Nephron progenitor cell (in vitro differentiated cells): ENCODE measurements at regions not wholly inside any gene's neighbourhood (a gene's known extent, or its start where the extent isn't known, plus 50 kb on each side); places are given as distances from the start of the nearest gene placed in this dataset.

Experiments
- DNase-seq: peaks from one replicate; pipeline ENCODE4 v3.0.0; 2021
- H3K27ac Mint-ChIP-seq: 2 replicates; pipeline ENCODE4 v1.8.0; 2021; ENCODE audit warnings: mild to moderate bottlenecking, moderate library complexity, mixed read lengths
- H3K27me3 Mint-ChIP-seq: 2 replicates; pipeline ENCODE4 v1.8.0; 2021; ENCODE audit warnings: mild to moderate bottlenecking, low read depth, mixed read lengths; ENCODE audit not compliant: poor library complexity
- H3K36me3 Mint-ChIP-seq: 2 replicates; pipeline ENCODE4 v1.8.0; 2021; ENCODE audit warnings: low read depth, mixed read lengths
- H3K4me1 Mint-ChIP-seq: 2 replicates; pipeline ENCODE4 v1.8.0; 2021; ENCODE audit warnings: mixed read lengths
- H3K4me3 Mint-ChIP-seq: 2 replicates; pipeline ENCODE4 v1.8.0; 2021; ENCODE audit warnings: mild to moderate bottlenecking, moderate library complexity, mixed read lengths
- H3K9me3 Mint-ChIP-seq: 2 replicates; pipeline ENCODE4 v1.8.0; 2021; ENCODE audit warnings: mild to moderate bottlenecking, moderate library complexity, mixed read lengths
- CTCF ChIP-seq: fragments of 200-600 bp; sonication (generic); IDR thresholded peaks from 2 replicates; pipeline ENCODE4 v1.5.0; 2021; ENCODE audit warnings: antibody characterized with exemption

GRCh38 chr2:220904015-220904414, 668.1 kb downstream of the EPHA4 start:
- Mint-ChIP-seq H3K27me3 (no peaks in the 10 kb centered on the region), H3K4me1 (peaks cover 26% of the 10 kb centered on the region)

GRCh38 chr2:220913384-220913783, 658.7 kb downstream of the EPHA4 start:
- Mint-ChIP-seq H3K27me3 (no peaks in the 10 kb centered on the region), H3K27ac (no peak overlapping the region), H3K36me3 (no peaks in the 10 kb centered on the region), H3K4me3 (no peak overlapping the region), H3K4me1 (peaks cover 8% of the 10 kb centered on the region), H3K9me3 (peaks cover 5% of the 10 kb centered on the region)
- no peak for TF ChIP-seq CTCF
- DNase-seq = no peak

More at GRCh38 chr2:220904015-220904414, 668.1 kb downstream of the EPHA4 start:
- H3K36me3 Mint-ChIP-seq = no peaks in the 10 kb centered on the region
- H3K27ac Mint-ChIP-seq = no peak overlapping the region
- no peak for DNase-seq
- no peaks in the 10 kb centered on the region for H3K9me3 Mint-ChIP-seq
- TF ChIP-seq CTCF = no peak
- H3K4me3 Mint-ChIP-seq = no peak overlapping the region

GRCh38 chr2:220915092-220915623, 656.9 kb downstream of the EPHA4 start:
- H3K4me3 Mint-ChIP-seq = no peak overlapping the region
- H3K36me3 Mint-ChIP-seq = no peaks in the 10 kb centered on the region
- peaks cover 8% of the 10 kb centered on the region for H3K9me3 Mint-ChIP-seq
- H3K4me1 Mint-ChIP-seq = peaks cover 8% of the 10 kb centered on the region
- H3K27me3 Mint-ChIP-seq = peaks cover 6% of the 10 kb centered on the region
- DNase-seq = no peak
- no peak overlapping the region for H3K27ac Mint-ChIP-seq
- TF ChIP-seq CTCF = no peak

GRCh38 chr2:220916931-220917330, 655.2 kb downstream of the EPHA4 start:
- H3K4me1 Mint-ChIP-seq = peaks cover 8% of the 10 kb centered on the region
- H3K9me3 Mint-ChIP-seq = peaks cover 8% of the 10 kb centered on the region
- H3K36me3 Mint-ChIP-seq = no peaks in the 10 kb centered on the region
- DNase-seq = no peak
- H3K27me3 Mint-ChIP-seq = peaks cover 6% of the 10 kb centered on the region
- no peak for TF ChIP-seq CTCF
- no peak overlapping the region for H3K27ac Mint-ChIP-seq
- H3K4me3 Mint-ChIP-seq = no peak overlapping the region

- no peaks in the 10 kb centered on the region for H3K4me1 Mint-ChIP-seq
- H3K36me3 Mint-ChIP-seq = peaks cover 20% of the 10 kb centered on the region
- H3K27me3 Mint-ChIP-seq = no peaks in the 10 kb centered on the region
- no peak for DNase-seq
- no peak for TF ChIP-seq CTCF
- peaks cover 44% of the 10 kb centered on the region for H3K9me3 Mint-ChIP-seq
- no peak overlapping the region for H3K4me3 Mint-ChIP-seq
- no peak overlapping the region for H3K27ac Mint-ChIP-seq
These were observed 641.6 kb downstream of the EPHA4 start for GRCh38 chr2:220930271-220931076.

GRCh38 chr2:220931491-220931890, 640.6 kb downstream of the EPHA4 start:
- Mint-ChIP-seq H3K9me3 (peaks cover 33% of the 10 kb centered on the region), H3K4me3 (no peak overlapping the region), H3K27me3 (no peaks in the 10 kb centered on the region), H3K36me3 (peaks cover 19% of the 10 kb centered on the region), H3K4me1 (peaks cover 2% of the 10 kb centered on the region), H3K27ac (no peak overlapping the region)
- no peak for TF ChIP-seq CTCF
- DNase-seq = no peak
